ENCODE measurements at regions not wholly inside any gene's neighbourhood (a gene's known extent, or its start where the extent isn't known, plus 50 kb on each side); places are given as distances from the start of the nearest gene placed in this dataset.
"Not testable (repeated sequence)": the region's sequence is repeated elsewhere in the genome, so short reads cannot be mapped to it uniquely, and the experiment has no call there.

GRCh38 chr6:48713612-48714011 is 602.6 kb upstream of the PTCHD4 start:
- no peak for FAIRE-seq

DNA sequence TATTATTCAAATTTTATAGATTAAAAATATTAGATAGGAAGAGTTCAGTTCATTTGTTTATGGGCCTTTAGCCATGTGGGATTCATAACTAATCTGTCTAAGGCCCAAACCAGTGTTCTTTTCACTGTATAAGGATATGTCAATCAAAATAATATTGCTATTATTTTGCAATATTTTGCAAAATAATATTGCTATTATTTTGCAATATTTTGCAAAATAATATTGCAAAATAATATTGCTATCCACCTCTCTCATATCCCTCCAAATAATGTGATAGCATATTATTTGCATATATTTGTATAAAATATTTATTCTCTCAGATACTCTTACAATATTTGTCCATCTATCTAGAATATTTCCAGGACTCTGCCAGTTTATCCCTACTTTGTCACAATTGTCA is 595.3 kb upstream of the PTCHD4 start:
- FAIRE-seq, result no peak

GRCh38 chr6:48701572-48701971 is 590.6 kb upstream of the PTCHD4 start:
- no peak for FAIRE-seq

- no peak for FAIRE-seq
These were observed 584.9 kb upstream of the PTCHD4 start for GRCh38 chr6:48695872-48696271.

GRCh38 chr6:48691420-48691819 is 580.4 kb upstream of the PTCHD4 start:
- no peak for FAIRE-seq

DNA sequence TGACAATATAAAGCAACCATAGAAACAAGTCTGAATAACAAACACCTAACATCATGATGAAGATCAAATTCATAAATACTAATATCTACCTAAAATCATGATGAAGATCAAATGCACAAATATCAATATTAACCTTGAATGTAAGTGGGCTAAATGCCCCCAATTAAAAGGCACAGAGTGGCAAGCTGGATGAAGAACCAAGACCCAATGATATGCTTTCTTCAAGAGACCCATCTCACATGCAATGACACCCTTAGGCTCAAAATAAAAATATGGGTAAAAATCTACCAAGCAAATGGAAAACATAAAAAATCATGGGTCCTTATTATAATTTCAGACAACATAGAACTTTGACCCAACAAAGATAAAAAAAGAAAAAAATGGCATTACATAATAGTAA is 578.5 kb upstream of the PTCHD4 start:
- FAIRE-seq, result no peak

- peak; percentile 99 for FAIRE-seq
These were observed 567.4 kb upstream of the PTCHD4 start for GRCh38 chr6:48678390-48678789.

GRCh38 chr6:48671505-48671904 is 560.5 kb upstream of the PTCHD4 start:
- FAIRE-seq, result no peak

DNA sequence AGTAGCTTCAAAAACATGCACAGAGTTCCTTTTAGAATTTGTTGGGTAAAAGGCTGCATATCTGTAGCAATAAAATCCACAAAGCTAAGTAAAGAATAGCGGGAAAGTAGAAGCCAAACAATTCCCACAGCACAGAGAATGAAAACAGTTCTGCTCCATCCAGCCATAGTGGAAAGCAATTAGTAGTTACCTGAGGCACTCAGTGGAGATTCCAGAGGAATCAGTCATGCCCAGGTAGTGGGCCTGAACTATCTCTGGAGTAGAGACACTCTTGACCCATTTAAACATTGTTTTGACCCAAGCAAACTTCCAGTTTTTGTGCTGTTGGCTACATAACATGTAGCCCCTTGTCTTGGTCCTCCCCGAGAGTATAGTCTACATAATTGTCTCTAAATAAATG is 559.5 kb upstream of the PTCHD4 start:
- no peak for FAIRE-seq

DNA sequence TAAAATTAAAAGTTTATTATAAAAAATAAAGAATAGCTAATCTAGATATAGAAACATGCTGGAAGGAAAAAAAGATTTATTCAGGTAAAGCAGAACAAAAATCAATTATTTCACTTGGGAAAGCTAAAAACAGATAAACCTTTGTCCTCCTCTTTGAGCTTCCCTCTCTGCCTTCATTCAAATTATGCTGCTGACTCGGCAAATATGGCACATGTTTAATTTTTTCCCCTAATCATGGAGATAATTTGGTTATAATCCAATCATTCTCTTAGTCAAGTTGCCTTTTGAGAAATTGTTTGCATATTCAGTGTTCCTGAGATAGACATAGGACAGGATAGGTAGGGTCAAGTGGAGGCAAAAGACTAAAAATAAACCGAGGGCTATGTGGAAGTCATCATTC is 556.8 kb upstream of the PTCHD4 start:
- no peak for FAIRE-seq

DNA sequence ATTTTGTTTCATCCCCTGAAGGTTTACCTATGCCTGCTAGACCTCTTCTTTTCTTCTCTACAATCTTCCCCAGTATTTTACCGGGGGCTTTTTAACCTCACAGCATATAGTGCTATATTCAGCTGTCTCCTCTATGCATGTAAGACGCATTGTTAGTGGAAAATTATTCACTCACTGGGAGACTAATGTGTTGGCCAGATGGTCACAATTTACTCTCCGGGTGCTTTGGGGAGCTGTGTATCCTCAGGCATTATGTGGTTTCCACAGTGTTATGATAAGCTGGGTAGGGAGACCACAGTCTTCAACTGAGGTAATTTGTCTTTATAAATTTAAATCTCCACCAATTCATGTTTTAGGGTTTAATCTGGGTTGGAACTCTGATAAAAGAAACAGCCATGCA is 553.8 kb upstream of the PTCHD4 start:
- no peak for FAIRE-seq

DNA sequence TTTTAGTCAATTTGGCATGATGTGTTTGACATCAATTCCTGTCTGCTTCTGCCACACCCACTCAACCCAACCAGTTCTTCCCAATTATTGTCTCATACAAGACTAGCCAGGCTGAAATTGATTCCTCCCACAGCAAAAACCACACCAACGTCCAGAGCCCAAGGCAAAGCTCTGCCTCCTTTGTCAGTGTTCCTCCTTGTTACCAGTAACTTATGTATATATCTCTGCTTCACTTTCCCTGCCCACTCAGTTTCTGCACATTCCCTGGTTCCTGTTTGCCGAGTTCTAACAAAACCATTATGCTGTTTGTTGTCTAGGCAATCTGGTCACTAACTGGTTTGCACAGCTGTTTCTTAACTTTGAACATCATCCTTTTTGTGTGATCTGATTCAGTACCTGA is 547.9 kb upstream of the PTCHD4 start:
- FAIRE-seq, result no peak

DNA sequence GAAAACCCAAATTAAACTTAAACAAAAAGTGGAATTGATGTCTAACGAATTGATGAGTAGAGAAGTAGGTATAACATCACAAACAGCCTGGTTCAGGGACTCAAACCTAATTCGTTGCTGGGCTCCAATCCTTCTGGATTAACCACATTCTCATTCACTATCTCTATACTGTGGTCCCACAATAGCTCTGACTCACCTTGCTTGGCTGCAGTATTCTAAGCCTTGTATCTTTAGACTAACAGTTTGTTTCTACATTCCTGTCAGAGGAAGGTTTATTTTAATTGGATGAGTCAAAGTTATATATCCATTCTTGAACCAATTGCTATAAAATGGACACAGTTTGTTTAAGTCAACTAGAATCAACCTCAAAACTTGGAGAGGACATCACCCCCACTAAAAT is 530.5 kb upstream of the PTCHD4 start:
- FAIRE-seq, result no peak

DNA sequence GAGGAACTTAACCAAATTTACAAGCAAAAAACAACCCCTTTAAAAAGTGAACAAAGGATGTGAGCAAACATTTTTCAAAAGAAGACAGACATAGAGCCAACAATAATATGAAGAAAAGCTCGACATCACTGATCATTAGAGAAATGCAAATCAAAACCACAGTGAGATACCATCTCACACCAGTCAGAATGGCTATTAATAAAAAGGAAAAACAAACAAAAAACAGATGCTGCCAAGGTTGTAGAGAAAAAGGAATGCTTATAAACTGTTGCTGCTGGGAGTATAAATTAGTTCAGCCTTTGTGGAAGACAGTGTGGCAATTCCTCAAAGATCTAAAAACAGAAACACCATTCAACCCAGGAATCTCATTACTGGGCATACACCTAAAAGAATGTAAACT is 527.8 kb upstream of the PTCHD4 start:
- not testable (repeated sequence) for FAIRE-seq

DNA sequence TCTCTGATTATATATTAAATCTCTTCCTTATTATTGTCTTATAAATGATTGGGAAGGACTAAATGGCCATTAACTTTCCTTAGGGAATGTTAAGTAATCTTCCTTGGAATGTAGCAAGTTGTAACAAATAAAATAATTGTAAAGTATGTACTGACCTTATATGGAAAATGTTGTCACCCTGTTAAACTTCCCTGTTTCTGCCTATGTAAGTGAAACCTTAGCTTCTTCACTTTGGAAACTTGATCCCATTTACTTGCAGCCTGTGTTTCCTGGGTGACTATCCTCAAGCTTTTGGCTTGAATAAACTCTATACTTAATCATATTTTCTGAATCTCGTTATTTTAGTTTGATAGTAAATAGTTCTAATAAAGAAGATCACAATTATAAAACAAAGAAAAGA is 519.5 kb upstream of the PTCHD4 start:
- no peak for FAIRE-seq

DNA sequence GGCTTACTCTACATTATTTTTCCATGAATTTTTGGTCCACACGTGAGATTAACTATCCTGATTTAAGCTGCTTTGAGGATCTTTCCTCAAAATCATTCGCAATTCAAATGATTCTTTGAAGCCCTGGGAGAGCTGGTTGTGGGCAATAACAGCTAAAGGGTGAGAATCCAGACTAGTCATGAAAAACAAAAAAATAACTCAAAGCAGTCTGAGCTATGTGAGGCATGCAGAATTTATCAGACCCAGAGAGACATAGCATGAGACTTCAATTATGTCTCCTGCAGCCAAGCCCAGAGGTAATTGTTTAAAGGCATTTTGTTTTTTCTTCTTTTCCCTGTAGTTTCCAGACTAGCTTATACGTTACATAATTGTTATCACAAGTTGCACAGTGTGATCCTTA is 517.3 kb upstream of the PTCHD4 start:
- FAIRE-seq, result no peak

- no peak for FAIRE-seq
These were observed 515.4 kb upstream of the PTCHD4 start for GRCh38 chr6:48626421-48626820.

GRCh38 chr6:48624631-48625030 is 513.6 kb upstream of the PTCHD4 start:
- no peak for FAIRE-seq

- no peak for FAIRE-seq
These were observed 508.8 kb upstream of the PTCHD4 start for GRCh38 chr6:48619771-48620170.

DNA sequence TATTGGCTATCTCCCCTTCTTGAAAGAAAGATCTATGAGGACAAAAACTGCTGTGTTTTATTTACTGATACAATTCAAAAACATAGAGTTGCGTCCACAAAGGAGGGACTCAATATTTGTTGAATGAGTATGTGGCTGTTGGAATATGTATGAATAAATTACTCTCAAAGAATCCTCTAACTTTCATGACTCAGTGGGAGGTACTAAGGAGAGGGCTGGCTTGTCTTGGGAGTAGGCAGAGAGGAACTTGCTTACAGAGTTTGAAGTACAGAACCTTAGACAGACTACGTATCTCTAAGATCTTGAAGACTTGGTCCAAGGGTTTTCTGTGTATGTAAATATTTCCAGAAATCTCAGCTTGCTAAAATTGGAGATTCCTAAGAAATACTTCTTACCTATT is 504.0 kb upstream of the PTCHD4 start:
- FAIRE-seq, result no peak

GRCh38 chr6:48614326-48614725 is 503.3 kb upstream of the PTCHD4 start:
- no peak for FAIRE-seq

DNA sequence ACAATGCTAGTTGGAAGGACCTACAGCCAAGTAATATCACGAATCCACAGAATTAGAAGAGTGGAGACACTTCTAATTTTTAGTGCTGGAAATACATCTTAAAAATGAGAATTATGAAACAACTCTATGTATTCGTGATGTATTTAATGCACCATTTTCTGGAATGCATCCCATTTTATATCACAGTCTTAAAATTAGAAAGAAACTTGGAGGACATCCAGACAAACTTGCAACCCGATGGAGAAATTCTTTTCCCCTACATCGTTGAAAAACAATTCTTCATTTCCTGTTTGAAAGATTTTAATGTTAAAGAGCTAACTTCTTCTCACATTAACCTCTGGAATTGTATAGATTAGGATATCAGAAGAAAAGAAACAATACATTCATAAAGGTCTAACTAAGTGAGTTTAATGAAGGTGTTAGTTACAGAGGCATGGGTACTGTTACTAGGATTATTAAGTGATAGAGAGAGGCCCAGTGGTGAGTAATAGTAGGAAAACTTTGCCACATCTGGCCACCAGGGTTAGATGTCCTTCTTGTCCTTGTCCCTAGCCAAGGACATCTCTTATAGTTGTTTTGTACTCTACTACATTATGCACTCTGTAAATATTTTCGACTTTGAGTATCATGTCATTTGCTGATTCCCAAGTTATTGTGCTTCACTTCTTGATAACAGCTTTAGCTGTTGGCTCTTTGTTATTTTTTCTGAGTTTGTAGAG is 502.4 kb upstream of the PTCHD4 start:
- FAIRE-seq, result no peak

- no peak for FAIRE-seq
These were observed 500.3 kb upstream of the PTCHD4 start for GRCh38 chr6:48611332-48611731.

- no peak for FAIRE-seq
These were observed 499.8 kb upstream of the PTCHD4 start for GRCh38 chr6:48610846-48611245.

DNA sequence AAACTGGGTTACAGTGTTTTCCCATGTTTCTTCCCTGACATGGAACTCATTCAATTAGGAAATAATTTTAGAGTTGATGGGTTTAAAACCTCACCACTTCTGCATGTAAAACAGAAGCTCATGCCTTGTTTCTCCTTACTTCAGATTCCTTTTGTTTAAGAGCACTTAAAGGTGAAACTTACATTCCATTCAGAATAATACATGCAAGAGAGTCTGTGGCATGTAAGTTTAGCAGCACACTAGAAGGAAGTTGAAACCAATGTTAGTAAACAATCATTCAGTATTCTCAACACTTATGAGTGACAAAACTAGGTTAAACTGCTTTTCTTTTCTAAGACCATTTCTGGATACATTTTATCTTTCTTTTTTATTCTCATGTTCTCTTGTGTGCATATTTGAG is 495.6 kb upstream of the PTCHD4 start:
- FAIRE-seq, result no peak

Data from colon (tissue), 2 donors.